Activated T-helper 1 cell treated with anti-CD3 and anti-CD28 coated beads, Interleukin-2, amount 50 U/mL, for 16 hours (primary cell): ENCODE measurements at regions not wholly inside any gene's neighbourhood (a gene's known extent, or its start where the extent isn't known, plus 50 kb on each side); places are given as distances from the start of the nearest gene placed in this dataset.
"Not testable (repeated sequence)": the region's sequence is repeated elsewhere in the genome, so short reads cannot be mapped to it uniquely, and the experiment has no call there.

Experiments
- DNase-seq, 2 donors: peaks; one replicate each; pipeline ENCODE4 v3.0.0-alpha.2; 2020; ENCODE audit warnings: low read depth in 1 of 2, low spot score in 1 of 2

- no peak for DNase-seq
These were observed 593.6 kb downstream of the ETS1 start for GRCh38 chr11:127993788-127994187.

- DNase-seq, result no peak
These were observed 594.1 kb downstream of the ETS1 start for GRCh38 chr11:127993281-127993680.

GRCh38 chr11:127986073-127986472 lies 601.3 kb downstream of the ETS1 start:
- no peak for DNase-seq

GRCh38 chr11:127972816-127973215 lies 614.5 kb downstream of the ETS1 start:
- no peak for DNase-seq

- DNase-seq, result no peak
These were observed 615.9 kb downstream of the ETS1 start for GRCh38 chr11:127971448-127971847.

GRCh38 chr11:127966821-127967220 lies 620.5 kb downstream of the ETS1 start:
- DNase-seq, result no peak

GRCh38 chr11:127965939-127966668 lies 621.3 kb downstream of the ETS1 start:
- no peak for DNase-seq

- DNase-seq, result no peak
These were observed 624.9 kb downstream of the ETS1 start for GRCh38 chr11:127962416-127962815.

- DNase-seq, result no peak
These were observed 637.2 kb downstream of the ETS1 start for GRCh38 chr11:127950162-127950561.

GRCh38 chr11:127943763-127944162 lies 643.6 kb downstream of the ETS1 start:
- no peak for DNase-seq

GRCh38 chr11:127943152-127943551 lies 644.2 kb downstream of the ETS1 start:
- no peak for DNase-seq

GRCh38 chr11:127941554-127941953 lies 645.8 kb downstream of the ETS1 start:
- not testable (repeated sequence) for DNase-seq

GRCh38 chr11:127939000-127939399 lies 648.4 kb downstream of the ETS1 start:
- no peak for DNase-seq

- DNase-seq, result no peak
These were observed 652.3 kb downstream of the ETS1 start for GRCh38 chr11:127935081-127935480.

GRCh38 chr11:127933961-127934360 lies 653.4 kb downstream of the ETS1 start:
- not testable (repeated sequence) for DNase-seq

GRCh38 chr11:127931803-127932202 lies 655.6 kb downstream of the ETS1 start:
- no peak for DNase-seq

- DNase-seq, result no peak
These were observed 660.6 kb downstream of the ETS1 start for GRCh38 chr11:127926721-127927120.

GRCh38 chr11:127925475-127925874 lies 661.9 kb downstream of the ETS1 start:
- DNase-seq, result no peak

- DNase-seq, result no peak
These were observed 668.0 kb downstream of the ETS1 start for GRCh38 chr11:127919206-127920000.

- DNase-seq, result no peak
These were observed 685.0 kb downstream of the ETS1 start for GRCh38 chr11:127902382-127902781.

- DNase-seq, result no peak
These were observed 688.7 kb downstream of the ETS1 start for GRCh38 chr11:127898422-127899365.
